CD4-positive, alpha-beta T cell (primary cell): ENCODE measurements at regions not wholly inside any gene's neighbourhood (a gene's known extent, or its start where the extent isn't known, plus 50 kb on each side); places are given as distances from the start of the nearest gene placed in this dataset.
"Not testable (repeated sequence)": the region's sequence is repeated elsewhere in the genome, so short reads cannot be mapped to it uniquely, and the experiment has no call there.

Experiments
- ATAC-seq: fragments of 200-7000 bp; cut with Tn5 transposase; one replicate; pipeline ENCODE4 v1.10.0; 2022; ENCODE audit warnings: mild to moderate bottlenecking; ENCODE audit not compliant: poor library complexity
- CTCF ChIA-PET: fragments of 350-600 bp; sonication (Branson Sonifier 250); formaldehyde crosslinking; loops from one replicate; lab custom pipeline; 2021; ENCODE audit warnings: antibody characterized with exemption, inconsistent platforms; lab: Charles Lee
- POLR2A ChIA-PET: fragments of 350-600 bp; sonication (Branson Sonifier 250); formaldehyde crosslinking; loops from one replicate; lab custom pipeline; 2021; ENCODE audit warnings: antibody characterized with exemption, inconsistent platforms; lab: Charles Lee
- DNase-seq, 14 experiments: peaks; one replicate each; pipeline ENCODE4 v3.0.0-alpha.2; 2013 to 2020; ENCODE audit warnings: mixed read lengths in 2 of 14
- H3K27ac ChIP-seq, 2 donors: one replicate each; pipeline versions ENCODE4 v1.5.1 to v1.7.0; 2013; ENCODE audit warnings: low read length in 2 of 2, low read depth in 1 of 2, mild to moderate bottlenecking in 1 of 2
- H3K27me3 ChIP-seq, 2 experiments: 1 replicate in 1 of 2; 2 replicates in 1 of 2; pipeline versions ENCODE4 v1.6.1 to v1.7.0; 2013; ENCODE audit warnings: low read length in 2 of 2, control low read depth in 1 of 2, mild to moderate bottlenecking in 1 of 2, moderate library complexity in 1 of 2; ENCODE audit not compliant: insufficient read depth in 2 of 2, control insufficient read depth in 1 of 2
- H3K36me3 ChIP-seq: one replicate; pipeline ENCODE4 v1.6.1; 2013; ENCODE audit warnings: low read length, control low read depth; ENCODE audit not compliant: insufficient read depth
- H3K4me1 ChIP-seq: one replicate; pipeline ENCODE4 v1.6.1; 2013; ENCODE audit warnings: low read length, control low read depth; ENCODE audit not compliant: insufficient read depth
- H3K4me3 ChIP-seq: one replicate; pipeline ENCODE4 v1.5.1; 2013; ENCODE audit warnings: mild to moderate bottlenecking, low read length, moderate library complexity
- H3K9me3 ChIP-seq, 2 experiments: 1 replicate in 1 of 2; 2 replicates in 1 of 2; pipeline versions ENCODE4 v1.6.1 to v1.7.0; 2013; ENCODE audit warnings: low read length in 2 of 2, mild to moderate bottlenecking in 2 of 2, control low read depth in 1 of 2, moderate library complexity in 1 of 2; ENCODE audit not compliant: control insufficient read depth in 1 of 2, insufficient read depth in 1 of 2
- H3K27ac Mint-ChIP-seq: one replicate; pipeline ENCODE4 v1.8.0; 2020; ENCODE audit warnings: mixed read lengths
- H3K27me3 Mint-ChIP-seq: one replicate; pipeline ENCODE4 v1.8.0; 2021; ENCODE audit warnings: mixed read lengths
- H3K36me3 Mint-ChIP-seq: one replicate; pipeline ENCODE4 v1.8.0; 2021; ENCODE audit warnings: low read depth, mixed read lengths
- H3K4me1 Mint-ChIP-seq: one replicate; pipeline ENCODE4 v1.8.0; 2021; ENCODE audit warnings: low read depth, mixed read lengths
- H3K4me3 Mint-ChIP-seq: one replicate; pipeline ENCODE4 v1.8.0; 2020; ENCODE audit warnings: mild to moderate bottlenecking, mixed read lengths
- H3K9me3 Mint-ChIP-seq: one replicate; pipeline ENCODE4 v1.8.0; 2020; ENCODE audit warnings: mixed read lengths
- CTCF ChIP-seq: fragments of 200-600 bp; IDR thresholded peaks from one replicate; pipeline ENCODE4 v1.8.0; 2022; ENCODE audit warnings: antibody characterized with exemption, mild to moderate bottlenecking
- intact Hi-C, 2 experiments: fragments of 100-400 bp; cut with DNase I in 1 of 2; cut with micrococcal nuclease in 1 of 2; formaldehyde crosslinking; loops; one replicate each; pipeline versions ENCODE4 v1.15.1 to v1.9.0; 2023 to 2025; cut with DNase I, micrococcal nuclease

GRCh38 chr10:51010977-51011376 is 63.3 kb upstream of the PRKG1 start:
- Mint-ChIP-seq H3K4me1 (no peaks in the 10 kb centered on the region), H3K36me3 (no peaks in the 10 kb centered on the region), H3K27me3 (peaks cover 5% of the 10 kb centered on the region), H3K27ac (no peak overlapping the region), H3K4me3 (no peak overlapping the region), H3K9me3 (no peaks in the 10 kb centered on the region)
- ATAC-seq = no peak
- DNase-seq = peak in 3 of 14 experiments; percentile 16 to 49 (median 39)
- intact Hi-C loops = loop anchor here (1.0 to 2.0 kb wide), 2 partner anchors 949 to 950 kb away; no protein-coding TSS in a partner anchor
- no peak overlapping the region for H3K4me3 ChIP-seq
- no peaks in the 10 kb centered on the region for H3K27me3 ChIP-seq
- TF ChIP-seq CTCF = peak; percentile 61
- CTCF ChIA-PET = no interaction called here
- no peak overlapping the region for H3K27ac ChIP-seq
- no peaks in the 10 kb centered on the region for H3K4me1 ChIP-seq
- no peaks in the 10 kb centered on the region for H3K9me3 ChIP-seq
- POLR2A ChIA-PET = no interaction called here
- no peaks in the 10 kb centered on the region for H3K36me3 ChIP-seq

- no peaks in the 10 kb centered on the region for H3K9me3 Mint-ChIP-seq
- H3K4me3 Mint-ChIP-seq = no peak overlapping the region
- no peaks in the 10 kb centered on the region for H3K36me3 Mint-ChIP-seq
- H3K27ac Mint-ChIP-seq = no peak overlapping the region
- DNase-seq = no peak
- TF ChIP-seq CTCF = no peak
- ChIA-PET POLR2A (no interaction called here), CTCF (no interaction called here)
- no peaks in the 10 kb centered on the region for H3K4me1 Mint-ChIP-seq
- H3K27me3 ChIP-seq = no peaks in the 10 kb centered on the region
- no peaks in the 10 kb centered on the region for H3K4me1 ChIP-seq
- H3K27ac ChIP-seq = no peak overlapping the region
- intact Hi-C loops = no loop called here
- no peaks in the 10 kb centered on the region for H3K36me3 ChIP-seq
- no peak overlapping the region for H3K4me3 ChIP-seq
- no peak for ATAC-seq
- H3K9me3 ChIP-seq = no peaks in the 10 kb centered on the region
- peaks cover 5% of the 10 kb centered on the region for H3K27me3 Mint-ChIP-seq
Observed at GRCh38 chr10:51012073-51012472, 62.2 kb upstream of the PRKG1 start.

- Mint-ChIP-seq H3K4me1 (no peaks in the 10 kb centered on the region), H3K36me3 (no peaks in the 10 kb centered on the region), H3K9me3 (no peaks in the 10 kb centered on the region), H3K4me3 (no peak overlapping the region), H3K27ac (no peak overlapping the region), H3K27me3 (peaks cover 9% of the 10 kb centered on the region)
- ATAC-seq (no peak), DNase-seq (peak in 1 of 14 experiments; percentile 1)
- Histone ChIP-seq H3K4me1 (no peaks in the 10 kb centered on the region), H3K36me3 (no peaks in the 10 kb centered on the region), H3K27ac (no peak overlapping the region), H3K9me3 (no peaks in the 10 kb centered on the region), H3K4me3 (no peak overlapping the region), H3K27me3 (no peaks in the 10 kb centered on the region)
- intact Hi-C loops = no loop called here
- POLR2A ChIA-PET = no interaction called here
- TF ChIP-seq CTCF = no peak
- CTCF ChIA-PET = no interaction called here
Observed at GRCh38 chr10:51014680-51015389, 59.5 kb upstream of the PRKG1 start.

GRCh38 chr10:51015390-51015754 is 58.9 kb upstream of the PRKG1 start:
- H3K4me1 Mint-ChIP-seq, H3K4me1 ChIP-seq, H3K27ac ChIP-seq, ATAC-seq, H3K27me3 ChIP-seq, intact Hi-C loops, CTCF ChIA-PET, H3K9me3 ChIP-seq, H3K27ac Mint-ChIP-seq, H3K9me3 Mint-ChIP-seq, H3K27me3 Mint-ChIP-seq, H3K4me3 Mint-ChIP-seq, POLR2A ChIA-PET, H3K36me3 Mint-ChIP-seq, H3K4me3 ChIP-seq, DNase-seq, H3K36me3 ChIP-seq: not testable (repeated sequence)
